Karpas-422 (cell line): ENCODE measurements at regions not wholly inside any gene's neighbourhood (a gene's known extent, or its start where the extent isn't known, plus 50 kb on each side); places are given as distances from the start of the nearest gene placed in this dataset.

Source experiments
- DNase-seq: peaks from one replicate; pipeline ENCODE4 v3.0.0-alpha.2; 2015
- H2AFZ ChIP-seq: fragments of 200-600 bp; sonication (generic); 2 replicates; pipeline ENCODE4 v1.6.1; 2014; ENCODE audit warnings: antibody characterized with exemption, low read length, mixed read lengths
- H3K27ac ChIP-seq: fragments of 200-600 bp; sonication (generic); 2 replicates; pipeline ENCODE4 v1.5.1; 2014; ENCODE audit warnings: mild to moderate bottlenecking, low read length, moderate library complexity
- H3K27me3 ChIP-seq: fragments of 200-600 bp; sonication (generic); 2 replicates; pipeline ENCODE4 v1.6.1; 2014; ENCODE audit warnings: low read length, mixed read lengths
- H3K36me3 ChIP-seq: fragments of 200-600 bp; sonication (generic); 2 replicates; pipeline ENCODE4 v1.6.1; 2014; ENCODE audit warnings: low read length, mixed read lengths; ENCODE audit not compliant: insufficient read depth
- H3K4me1 ChIP-seq: fragments of 200-600 bp; sonication (generic); 2 replicates; pipeline ENCODE4 v1.6.1; 2014; ENCODE audit warnings: mild to moderate bottlenecking, low read length, mixed read lengths
- H3K4me2 ChIP-seq: fragments of 200-600 bp; sonication (generic); 2 replicates; pipeline ENCODE4 v1.6.1; 2014; ENCODE audit warnings: low read length, low read depth, mild to moderate bottlenecking; ENCODE audit not compliant: poor library complexity, severe bottlenecking
- H3K4me3 ChIP-seq: fragments of 200-600 bp; sonication (generic); 2 replicates; pipeline ENCODE4 v1.5.1; 2014; ENCODE audit warnings: mild to moderate bottlenecking, antibody characterized with exemption, low read length, mixed read lengths
- H3K79me2 ChIP-seq: fragments of 200-600 bp; sonication (generic); 2 replicates; pipeline ENCODE4 v1.6.1; 2014; ENCODE audit warnings: mild to moderate bottlenecking, low read length, mixed read lengths
- H3K9ac ChIP-seq: fragments of 200-600 bp; sonication (generic); 2 replicates; pipeline ENCODE4 v1.6.0; 2014; ENCODE audit warnings: low read length
- H3K9me2 ChIP-seq: fragments of 200-600 bp; sonication (generic), shearing (Covaris generic); replicated peaks from 2 replicates; pipeline ENCODE4 v1.6.0; 2014; ENCODE audit warnings: mild to moderate bottlenecking, low read length, moderate library complexity; ENCODE audit not compliant: insufficient read depth
- H3K9me3 ChIP-seq: fragments of 300-700, 200-600 bp; sonication (generic); 2 replicates; pipeline ENCODE4 v1.6.1; 2014; ENCODE audit warnings: low read length, mixed read lengths
- H4K20me1 ChIP-seq: fragments of 200-600 bp; sonication (generic); 2 replicates; pipeline ENCODE4 v1.6.1; 2014; ENCODE audit warnings: mild to moderate bottlenecking, antibody characterized with exemption, low read length, low read depth; ENCODE audit not compliant: insufficient read depth

DNA sequence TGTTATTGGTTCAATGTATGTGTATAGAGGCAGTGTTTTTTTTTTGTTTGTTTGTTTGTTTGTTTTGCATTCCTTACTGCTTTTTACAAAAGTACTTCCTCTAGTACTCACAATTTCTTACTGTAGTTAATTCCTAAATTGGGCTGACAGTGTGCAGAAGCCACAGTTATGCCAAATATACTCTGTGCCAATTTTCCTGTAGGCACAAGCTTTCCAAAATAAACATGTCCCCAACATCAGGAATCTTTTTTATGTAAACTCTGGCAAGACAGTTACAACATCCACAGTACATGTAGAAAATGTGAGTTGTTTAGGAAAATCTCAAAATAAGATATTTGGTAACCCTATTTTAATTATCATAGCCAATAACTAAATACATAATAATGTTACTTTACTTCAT lies 161.6 kb upstream of the TSLP start:
- Histone ChIP-seq H3K27ac (no peak overlapping the region), H3K79me2 (no peaks in the 10 kb centered on the region), H3K9me3 (no peaks in the 10 kb centered on the region), H3K4me3 (no peak overlapping the region), H3K4me1 (no peaks in the 10 kb centered on the region), H4K20me1 (no peaks in the 10 kb centered on the region), H3K36me3 (no peaks in the 10 kb centered on the region), H3K9me2 (no peaks in the 10 kb centered on the region), H2AFZ (no peak overlapping the region), H3K4me2 (no peak overlapping the region), H3K27me3 (no peaks in the 10 kb centered on the region), H3K9ac (no peak overlapping the region)
- DNase-seq: no peak

DNA sequence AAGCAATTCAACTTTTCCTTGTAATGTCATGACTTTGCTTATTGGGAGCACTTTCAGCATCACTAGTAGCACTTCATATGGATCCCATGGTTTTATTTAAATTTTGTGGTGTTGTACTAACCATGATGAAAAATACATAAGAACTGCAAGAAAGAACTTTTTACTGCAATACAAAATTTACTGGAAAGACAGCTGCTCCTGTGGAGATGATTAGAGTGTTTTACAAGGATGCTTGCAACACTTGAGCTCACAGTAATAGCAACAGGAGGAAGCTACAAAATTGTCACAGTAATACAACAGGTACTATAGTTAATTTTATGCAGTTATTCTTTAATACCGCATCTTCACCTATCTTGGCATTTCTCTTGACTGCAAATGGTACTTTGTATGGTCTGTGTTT lies 158.3 kb upstream of the TSLP start:
- H3K9me2 ChIP-seq: no peaks in the 10 kb centered on the region
- H3K9me3 ChIP-seq: no peaks in the 10 kb centered on the region
- peaks cover 3% of the 10 kb centered on the region; the same call in 1 of the 2 replicates for H3K4me1 ChIP-seq
- H3K27me3 ChIP-seq: no peaks in the 10 kb centered on the region
- no peak overlapping the region for H3K4me3 ChIP-seq
- H4K20me1 ChIP-seq: no peaks in the 10 kb centered on the region
- H3K27ac ChIP-seq: no peak overlapping the region
- H3K9ac ChIP-seq: no peak overlapping the region
- DNase-seq: no peak
- H3K36me3 ChIP-seq: no peaks in the 10 kb centered on the region
- no peak overlapping the region for H3K4me2 ChIP-seq
- no peak overlapping the region for H2AFZ ChIP-seq
- no peaks in the 10 kb centered on the region for H3K79me2 ChIP-seq

DNA sequence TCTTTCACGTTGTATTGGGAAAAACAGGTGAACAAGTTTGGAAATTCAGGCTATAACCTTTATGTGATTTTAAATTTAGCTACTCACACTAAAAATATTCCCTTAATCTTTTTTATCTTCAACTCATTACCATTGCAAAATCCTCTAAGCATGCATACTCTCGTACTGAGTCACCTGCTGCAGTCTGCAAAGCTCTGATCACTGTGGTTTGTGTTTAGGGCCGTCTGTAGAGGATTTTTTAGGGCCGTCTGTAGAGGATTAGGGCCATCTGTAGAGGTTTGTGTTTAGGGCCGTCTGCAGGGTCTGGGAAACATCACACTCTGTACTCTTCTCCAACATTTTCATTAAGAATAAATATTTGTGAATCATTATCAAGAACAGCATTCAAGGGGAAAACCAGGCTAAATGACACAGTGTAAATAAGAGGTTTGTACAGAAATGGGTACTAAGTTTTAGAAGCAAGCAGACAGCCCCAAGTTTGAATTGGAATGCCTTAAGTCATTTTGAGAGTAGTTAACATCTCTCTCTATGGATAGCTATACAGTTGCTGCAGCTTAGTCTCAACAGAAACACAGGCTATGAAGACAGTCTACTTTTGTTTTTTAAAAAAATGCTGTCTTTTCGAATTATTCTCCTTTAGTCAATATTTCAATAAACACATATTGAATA lies 155.0 kb upstream of the TSLP start:
- H3K4me2 ChIP-seq: no peak overlapping the region
- H3K27ac ChIP-seq: no peak overlapping the region
- H3K9me2 ChIP-seq: no peaks in the 10 kb centered on the region
- H3K36me3 ChIP-seq: no peaks in the 10 kb centered on the region
- H3K79me2 ChIP-seq: no peaks in the 10 kb centered on the region
- H2AFZ ChIP-seq: no peak overlapping the region
- H3K9me3 ChIP-seq: no peaks in the 10 kb centered on the region
- H3K9ac ChIP-seq: no peak overlapping the region
- no peak overlapping the region for H3K4me3 ChIP-seq
- no peak for DNase-seq
- H3K27me3 ChIP-seq: no peaks in the 10 kb centered on the region
- H3K4me1 ChIP-seq: peaks cover 3% of the 10 kb centered on the region; the same call in 1 of the 2 replicates
- no peaks in the 10 kb centered on the region for H4K20me1 ChIP-seq

DNA sequence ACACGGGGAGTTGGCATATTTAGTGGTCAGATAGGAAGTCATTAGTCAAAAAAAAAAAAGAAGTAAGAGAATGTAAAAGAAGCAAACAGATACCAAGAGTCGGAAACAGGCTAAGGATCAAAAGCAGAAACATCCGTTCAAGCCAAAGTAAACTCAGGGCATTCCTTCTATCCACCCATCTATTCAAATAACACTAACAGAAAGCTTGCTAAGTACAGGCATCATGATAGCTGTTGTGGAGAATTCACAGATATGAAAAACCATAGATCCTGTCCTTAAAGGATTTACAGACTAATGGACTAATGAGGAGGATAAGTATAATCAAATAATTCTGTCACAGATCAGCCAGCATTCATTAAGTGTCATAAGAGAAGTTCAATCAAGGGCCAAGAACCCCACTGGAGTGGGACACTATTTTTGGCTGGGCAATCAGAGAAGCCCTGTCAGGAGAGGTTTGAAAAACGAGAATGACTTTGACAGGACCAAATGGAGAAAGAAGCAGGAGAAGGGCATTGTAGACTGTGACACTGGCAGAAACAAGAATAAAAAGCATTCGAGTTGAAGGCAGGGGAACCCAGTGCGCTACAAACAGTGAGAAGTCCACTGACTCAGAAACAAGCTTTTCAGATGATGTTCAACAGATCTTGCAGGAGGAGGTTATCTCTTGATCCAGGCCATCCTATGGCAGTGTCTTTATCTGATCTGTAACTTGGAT lies 154.2 kb upstream of the TSLP start:
- Histone ChIP-seq H3K79me2 (no peaks in the 10 kb centered on the region), H4K20me1 (no peaks in the 10 kb centered on the region), H2AFZ (no peak overlapping the region), H3K4me2 (no peak overlapping the region), H3K36me3 (no peaks in the 10 kb centered on the region), H3K27me3 (no peaks in the 10 kb centered on the region), H3K4me3 (no peak overlapping the region), H3K4me1 (peaks cover 3% of the 10 kb centered on the region; the same call in 1 of the 2 replicates), H3K9me3 (no peaks in the 10 kb centered on the region), H3K27ac (no peak overlapping the region), H3K9ac (no peak overlapping the region), H3K9me2 (no peaks in the 10 kb centered on the region)
- DNase-seq: no peak

DNA sequence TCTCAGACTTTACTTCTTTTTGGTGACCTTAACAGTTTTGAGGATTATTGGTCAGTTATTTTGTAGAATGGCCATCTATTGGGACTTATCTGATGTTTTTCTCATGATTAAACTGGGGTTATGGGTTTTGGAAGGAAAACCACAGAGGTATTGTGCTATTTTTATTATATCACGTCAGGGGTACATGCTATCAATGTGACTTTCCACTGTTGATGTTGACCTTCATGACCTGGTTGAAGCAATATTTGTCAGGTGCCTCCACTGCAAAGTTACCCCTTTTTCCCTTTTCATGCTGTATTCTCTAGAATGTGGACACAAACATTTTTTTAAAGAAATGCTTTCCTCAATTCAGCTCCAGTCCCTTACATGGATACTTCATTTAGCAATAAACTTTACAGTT lies 152.8 kb upstream of the TSLP start:
- no peak overlapping the region for H3K9ac ChIP-seq
- no peak overlapping the region for H3K4me2 ChIP-seq
- H3K9me3 ChIP-seq: no peaks in the 10 kb centered on the region
- no peak overlapping the region for H3K27ac ChIP-seq
- no peaks in the 10 kb centered on the region for H3K79me2 ChIP-seq
- no peaks in the 10 kb centered on the region for H4K20me1 ChIP-seq
- H3K27me3 ChIP-seq: no peaks in the 10 kb centered on the region
- no peak overlapping the region for H3K4me3 ChIP-seq
- H3K36me3 ChIP-seq: no peaks in the 10 kb centered on the region
- DNase-seq: no peak
- no peaks in the 10 kb centered on the region for H3K9me2 ChIP-seq
- no peak overlapping the region for H2AFZ ChIP-seq
- H3K4me1 ChIP-seq: peaks cover 3% of the 10 kb centered on the region; the same call in 1 of the 2 replicates

DNA sequence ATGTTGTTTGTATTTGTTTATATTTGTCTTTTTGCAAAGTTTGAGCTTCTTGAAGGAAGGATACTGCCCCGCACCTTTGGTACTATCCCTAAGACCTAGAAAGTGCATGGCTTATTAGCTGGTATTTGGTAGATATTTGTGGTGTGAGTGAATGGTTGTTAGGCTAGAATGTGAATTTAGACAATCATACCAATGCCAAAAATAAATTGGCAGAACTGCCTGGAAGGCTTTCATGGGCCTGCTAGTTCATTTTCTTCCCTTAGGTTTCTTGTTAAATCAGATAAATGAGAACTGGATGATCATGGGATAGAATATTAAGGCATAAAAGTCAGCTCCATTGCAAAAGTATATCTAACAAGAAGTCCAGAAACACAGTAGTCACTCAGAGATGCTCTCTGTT lies 147.5 kb upstream of the TSLP start:
- Histone ChIP-seq H3K27ac (no peak overlapping the region), H3K4me3 (no peak overlapping the region), H3K9me3 (no peaks in the 10 kb centered on the region), H3K79me2 (no peaks in the 10 kb centered on the region), H2AFZ (no peak overlapping the region), H4K20me1 (no peaks in the 10 kb centered on the region), H3K4me2 (no peak overlapping the region), H3K9me2 (no peaks in the 10 kb centered on the region), H3K27me3 (no peaks in the 10 kb centered on the region), H3K36me3 (no peaks in the 10 kb centered on the region), H3K4me1 (no peaks in the 10 kb centered on the region), H3K9ac (no peak overlapping the region)
- DNase-seq: no peak

DNA sequence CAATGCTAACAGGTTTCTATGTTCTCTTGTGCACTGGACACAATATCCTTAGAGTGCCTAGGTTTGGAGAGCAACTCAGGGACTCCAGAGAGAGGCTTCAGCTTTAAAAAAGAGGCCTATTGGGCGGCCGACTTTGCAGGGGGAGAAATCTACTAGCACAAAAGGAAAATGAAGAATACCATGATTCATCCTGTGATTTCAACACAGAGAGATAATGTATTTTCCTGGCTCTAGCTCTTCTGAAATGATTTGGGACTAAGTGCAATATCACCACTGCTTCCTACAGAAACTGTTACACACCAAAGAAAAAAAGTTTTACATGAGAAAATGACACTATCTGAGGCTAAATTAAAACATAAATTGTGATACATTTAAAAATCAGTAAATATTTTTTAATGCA lies 146.1 kb upstream of the TSLP start:
- no peaks in the 10 kb centered on the region for H3K36me3 ChIP-seq
- no peaks in the 10 kb centered on the region for H4K20me1 ChIP-seq
- H3K27me3 ChIP-seq: no peaks in the 10 kb centered on the region
- no peak overlapping the region for H3K27ac ChIP-seq
- no peak overlapping the region for H3K4me3 ChIP-seq
- no peak overlapping the region for H3K4me2 ChIP-seq
- H3K9me3 ChIP-seq: no peaks in the 10 kb centered on the region
- H2AFZ ChIP-seq: no peak overlapping the region
- no peak for DNase-seq
- H3K9ac ChIP-seq: no peak overlapping the region
- no peaks in the 10 kb centered on the region for H3K4me1 ChIP-seq
- H3K79me2 ChIP-seq: no peaks in the 10 kb centered on the region
- no peaks in the 10 kb centered on the region for H3K9me2 ChIP-seq

DNA sequence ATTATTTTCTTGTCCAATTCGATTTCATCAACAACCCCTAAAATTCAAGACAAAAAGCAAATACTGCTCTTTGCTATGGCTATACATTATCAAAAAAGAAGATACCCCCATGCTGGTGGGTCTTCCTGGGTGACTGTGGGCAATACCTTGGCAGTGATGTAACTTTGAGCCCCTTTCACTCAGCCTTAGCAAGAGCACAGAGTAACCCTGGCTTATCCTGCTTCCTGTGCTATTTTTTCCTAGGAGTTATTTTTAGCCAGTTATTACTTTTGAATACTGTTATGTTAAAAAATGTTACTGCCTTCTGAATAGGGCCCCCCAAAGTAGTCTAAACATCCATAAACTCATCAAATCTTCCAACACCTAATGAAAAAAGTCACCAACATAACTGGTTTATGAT lies 145.6 kb upstream of the TSLP start:
- Histone ChIP-seq H3K4me3 (no peak overlapping the region), H3K27me3 (no peaks in the 10 kb centered on the region), H3K9me2 (no peaks in the 10 kb centered on the region), H3K27ac (no peak overlapping the region), H3K79me2 (no peaks in the 10 kb centered on the region), H3K4me1 (no peaks in the 10 kb centered on the region), H4K20me1 (no peaks in the 10 kb centered on the region), H3K4me2 (no peak overlapping the region), H3K9me3 (no peaks in the 10 kb centered on the region), H3K36me3 (no peaks in the 10 kb centered on the region), H2AFZ (no peak overlapping the region), H3K9ac (no peak overlapping the region)
- no peak for DNase-seq
